GM12878 (cell line): ENCODE measurements at regions not wholly inside any gene's neighbourhood (a gene's known extent, or its start where the extent isn't known, plus 50 kb on each side); places are given as distances from the start of the nearest gene placed in this dataset.

Source experiments
- ATAC-seq: fragments of 200-7000 bp; cut with Tn5 transposase; 3 replicates; pipeline ENCODE4 v1.9.1; 2020; ENCODE audit warnings: mild to moderate bottlenecking, moderate library complexity
- BruUV-seq: library from RNA; stranded (reverse); fragments of 400-500 nt; replicated peaks from 2 replicates; lab custom pipeline; 2021; lab: Mats Ljungman, UMichigan
- CTCF ChIA-PET: fragments of 300-600 bp; sonication (Branson Sonifier 250); formaldehyde crosslinking; extraction: SDS; loops from one replicate; lab custom pipeline; 2021; ENCODE audit warnings: inconsistent platforms; lab: Yijun Ruan, JAX
- POLR2A ChIA-PET: fragments of 350-600 bp; formaldehyde crosslinking; extraction: SDS; loops from one replicate; lab custom pipeline; 2021; ENCODE audit warnings: inconsistent platforms; lab: Charles Lee
- RAD21 ChIA-PET: fragments of 300-600 bp; sonication (Branson Sonifier 250); formaldehyde crosslinking; loops from one replicate; lab custom pipeline; 2023; ENCODE audit warnings: antibody characterized with exemption; ENCODE audit not compliant: unreplicated experiment; lab: Charles Lee
- SMC1A ChIA-PET: fragments of 300-600 bp; sonication (Branson Sonifier 250); formaldehyde crosslinking; loops from one replicate; lab custom pipeline; 2023; ENCODE audit not compliant: unreplicated experiment, uncharacterized antibody; lab: Charles Lee
- DNase-seq: peaks from one replicate; pipeline ENCODE4 v3.0.0-alpha.2; 2011; ENCODE audit warnings: low read depth, low spot score
- FAIRE-seq: peaks from 3 replicates; lab custom pipeline; 2011; peaks lifted over from hg19 to GRCh38; lab: Jason Lieb, UNC
- H2AFZ ChIP-seq: 2 replicates; pipeline ENCODE4 v1.6.0; 2011; ENCODE audit warnings: low read depth, low read length, control low read depth; ENCODE audit not compliant: control insufficient read depth
- H3K27ac ChIP-seq: 2 replicates; pipeline ENCODE4 v1.5.1; 2011; ENCODE audit warnings: control low read depth; ENCODE audit not compliant: control insufficient read depth, insufficient read depth
- H3K27me3 ChIP-seq, 2 experiments: replicated peaks in 1 of 2; 2 replicates each; pipeline versions ENCODE4 v1.6.0 to v1.6.1; 2011; ENCODE audit warnings: low read length in 1 of 2; ENCODE audit not compliant: control insufficient read depth in 2 of 2, insufficient read depth in 2 of 2
- H3K36me3 ChIP-seq, 2 experiments: 2 replicates each; pipeline ENCODE4 v1.5.1; 2011; ENCODE audit warnings: low read length in 1 of 2; ENCODE audit not compliant: control insufficient read depth in 2 of 2, insufficient read depth in 2 of 2
- H3K4me1 ChIP-seq: 2 replicates; pipeline ENCODE4 v1.6.1; 2011; ENCODE audit warnings: mild to moderate bottlenecking, low read length, moderate library complexity, mixed read lengths; ENCODE audit not compliant: control insufficient read depth, insufficient read depth
- H3K4me2 ChIP-seq: 2 replicates; pipeline ENCODE4 v1.6.0; 2011; ENCODE audit warnings: control low read depth; ENCODE audit not compliant: control insufficient read depth, insufficient read depth
- H3K4me3 ChIP-seq: fragments of 200-600 bp; sonication (generic); 2 replicates; pipeline ENCODE4 v1.5.1; 2016
- H3K79me2 ChIP-seq: 2 replicates; pipeline ENCODE4 v1.6.0; 2011; ENCODE audit warnings: low read length; ENCODE audit not compliant: control insufficient read depth, insufficient read depth
- H3K9ac ChIP-seq: 2 replicates; pipeline ENCODE4 v1.8.0; 2011; ENCODE audit warnings: low read length, control low read depth, mixed read lengths; ENCODE audit not compliant: control insufficient read depth, insufficient read depth
- H3K9me3 ChIP-seq: replicated peaks from 3 replicates; pipeline ENCODE4 v1.5.1; 2011; ENCODE audit warnings: mild to moderate bottlenecking, low read length; ENCODE audit not compliant: control insufficient read depth, insufficient read depth
- H4K20me1 ChIP-seq: 2 replicates; pipeline ENCODE4 v1.6.0; 2011; ENCODE audit not compliant: control insufficient read depth, insufficient read depth
- BCLAF1 ChIP-seq: fragments of 450-650 bp; IDR thresholded peaks from 2 replicates; pipeline ENCODE4 v1.6.1; 2017; ENCODE audit warnings: antibody characterized with exemption, mild to moderate bottlenecking, moderate library complexity
- FOXK2 ChIP-seq: fragments of 450-650 bp; IDR thresholded peaks from 2 replicates; pipeline ENCODE4 v1.6.1; 2017; ENCODE audit warnings: mild to moderate bottlenecking, moderate library complexity
- GATAD2B ChIP-seq: fragments of 450-650 bp; conservative IDR thresholded peaks from 2 replicates; pipeline ENCODE4 v1.6.1; 2017; ENCODE audit warnings: low read depth, mild to moderate bottlenecking, moderate library complexity
- IRF5 ChIP-seq: fragments of 450-650 bp; IDR thresholded peaks from 2 replicates; pipeline ENCODE4 v1.6.1; 2017; ENCODE audit warnings: borderline replicate concordance
- MYC ChIP-seq: IDR thresholded peaks from 2 replicates; pipeline ENCODE4 v1.6.1; 2011; ENCODE audit warnings: mild to moderate bottlenecking, low read length, moderate library complexity, inconsistent platforms; ENCODE audit not compliant: insufficient read depth, insufficient replicate concordance, insufficient read length, severe bottlenecking
- SMAD1 ChIP-seq: fragments of 450-650 bp; IDR thresholded peaks from 2 replicates; pipeline ENCODE4 v1.6.1; 2018; ENCODE audit warnings: mild to moderate bottlenecking, low read depth; ENCODE audit not compliant: partially characterized antibody
- SREBF2 ChIP-seq: IDR thresholded peaks from 2 replicates; pipeline ENCODE4 v1.6.1; 2012; ENCODE audit warnings: mild to moderate bottlenecking, low read length
- TCF7 ChIP-seq: IDR thresholded peaks from 2 replicates; pipeline ENCODE4 v1.6.1; 2014; ENCODE audit warnings: antibody characterized with exemption, borderline replicate concordance
- ZNF207 ChIP-seq: fragments of 450-650 bp; IDR thresholded peaks from 2 replicates; pipeline ENCODE4 v1.6.1; 2014; ENCODE audit warnings: antibody characterized with exemption, mild to moderate bottlenecking, borderline replicate concordance
- WGBS: methylation state at CpG from one replicate; pipeline ENCODE4 v1.1.6; 2016; ENCODE audit warnings: low lambda C conversion rate; ENCODE audit not compliant: insufficient replicate concordance, insufficient coverage; ENCODE audit errors: missing lambda C conversion rate; 5-methylcytosine and 5-hydroxymethylcytosine counted together
- in situ Hi-C: fragments of 300-500 bp; cut with MboI; formaldehyde crosslinking; loops from 9 replicates; pipeline ENCODE4 v1.14.3; 2018; ENCODE audit warnings: mixed read lengths
- intact Hi-C: fragments of 100-400 bp; cut with micrococcal nuclease; formaldehyde crosslinking; loops from one replicate; pipeline ENCODE4 v1.14.2; 2022; ENCODE audit not compliant: unreplicated experiment
- TF ChIP-seq, protein P1 (sequence below): fragments of 450-650 bp; formaldehyde crosslinking; IDR thresholded peaks from 2 replicates; pipeline ENCODE4 v1.4.0; 2022; ENCODE audit warnings: mild to moderate bottlenecking, moderate library complexity

GRCh38 chr12:85676816-85677749 lies 159.1 kb downstream of the RASSF9 start:
- Histone ChIP-seq H3K27ac (no peak overlapping the region), H3K27me3 (no peaks in the 10 kb centered on the region), H3K79me2 (no peaks in the 10 kb centered on the region), H3K4me3 (no peak overlapping the region), H3K9ac (no peak overlapping the region), H3K36me3 (no peaks in the 10 kb centered on the region), H4K20me1 (no peaks in the 10 kb centered on the region), H3K4me2 (no peak overlapping the region), H3K4me1 (no peaks in the 10 kb centered on the region), H3K9me3 (no peaks in the 10 kb centered on the region), H2AFZ (no peak overlapping the region)
- TF ChIP-seq TCF7 (no peak), SMAD1 (no peak), ZNF207 (no peak), IRF5 (no peak), MYC (no peak), BCLAF1 (no peak), SREBF2 (no peak), GATAD2B (no peak), FOXK2 (no peak)
- TF ChIP-seq, protein P1, sequence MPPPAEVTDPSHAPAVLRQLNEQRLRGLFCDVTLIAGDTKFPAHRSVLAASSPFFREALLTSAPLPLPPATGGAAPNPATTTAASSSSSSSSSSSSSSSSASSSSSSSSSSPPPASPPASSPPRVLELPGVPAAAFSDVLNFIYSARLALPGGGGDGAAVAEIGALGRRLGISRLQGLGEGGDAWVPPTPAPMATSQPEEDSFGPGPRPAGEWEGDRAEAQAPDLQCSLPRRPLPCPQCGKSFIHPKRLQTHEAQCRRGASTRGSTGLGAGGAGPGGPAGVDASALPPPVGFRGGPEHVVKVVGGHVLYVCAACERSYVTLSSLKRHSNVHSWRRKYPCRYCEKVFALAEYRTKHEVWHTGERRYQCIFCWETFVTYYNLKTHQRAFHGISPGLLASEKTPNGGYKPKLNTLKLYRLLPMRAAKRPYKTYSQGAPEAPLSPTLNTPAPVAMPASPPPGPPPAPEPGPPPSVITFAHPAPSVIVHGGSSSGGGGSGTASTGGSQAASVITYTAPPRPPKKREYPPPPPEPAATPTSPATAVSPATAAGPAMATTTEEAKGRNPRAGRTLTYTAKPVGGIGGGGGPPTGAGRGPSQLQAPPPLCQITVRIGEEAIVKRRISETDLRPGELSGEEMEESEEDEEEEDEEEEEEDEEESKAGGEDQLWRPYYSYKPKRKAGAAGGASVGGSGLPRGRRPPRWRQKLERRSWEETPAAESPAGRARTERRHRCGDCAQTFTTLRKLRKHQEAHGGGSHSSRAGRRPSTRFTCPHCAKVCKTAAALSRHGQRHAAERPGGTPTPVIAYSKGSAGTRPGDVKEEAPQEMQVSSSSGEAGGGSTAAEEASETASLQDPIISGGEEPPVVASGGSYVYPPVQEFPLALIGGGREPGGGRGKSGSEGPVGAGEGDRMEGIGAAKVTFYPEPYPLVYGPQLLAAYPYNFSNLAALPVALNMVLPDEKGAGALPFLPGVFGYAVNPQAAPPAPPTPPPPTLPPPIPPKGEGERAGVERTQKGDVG = no peak
- no peak for FAIRE-seq
- ChIA-PET SMC1A (interaction anchor here (0.6 kb wide), 1 partner anchor 133 kb away, joined by 4 read pairs; no protein-coding TSS in a partner anchor), POLR2A (no interaction called here), CTCF (interaction anchor here (1.6 kb wide), 1 partner anchor 10 kb away, joined by 4 read pairs; no protein-coding TSS in a partner anchor), RAD21 (no interaction called here)
- in situ Hi-C loops = no loop called here
- no peak for ATAC-seq
- no peak for DNase-seq
- no TSS peak for BruUV-seq
- WGBS = 68% methylated on average over 4 of the region's 4 CpGs
- intact Hi-C loops = no loop called here
